GM10266 (cell line): ENCODE measurements at regions not wholly inside any gene's neighbourhood (a gene's known extent, or its start where the extent isn't known, plus 50 kb on each side); places are given as distances from the start of the nearest gene placed in this dataset.

Experiments used
- DNase-seq: peaks from one replicate; pipeline ENCODE4 v3.0.0; 2012; ENCODE audit errors: extremely low spot score
- TF ChIP-seq, protein P1 (sequence below): IDR thresholded peaks from 2 replicates; pipeline ENCODE4 v1.5.1; 2012; ENCODE audit warnings: mild to moderate bottlenecking, low read depth; ENCODE audit not compliant: control insufficient read depth, insufficient read depth; ENCODE audit errors: missing control alignments

DNA sequence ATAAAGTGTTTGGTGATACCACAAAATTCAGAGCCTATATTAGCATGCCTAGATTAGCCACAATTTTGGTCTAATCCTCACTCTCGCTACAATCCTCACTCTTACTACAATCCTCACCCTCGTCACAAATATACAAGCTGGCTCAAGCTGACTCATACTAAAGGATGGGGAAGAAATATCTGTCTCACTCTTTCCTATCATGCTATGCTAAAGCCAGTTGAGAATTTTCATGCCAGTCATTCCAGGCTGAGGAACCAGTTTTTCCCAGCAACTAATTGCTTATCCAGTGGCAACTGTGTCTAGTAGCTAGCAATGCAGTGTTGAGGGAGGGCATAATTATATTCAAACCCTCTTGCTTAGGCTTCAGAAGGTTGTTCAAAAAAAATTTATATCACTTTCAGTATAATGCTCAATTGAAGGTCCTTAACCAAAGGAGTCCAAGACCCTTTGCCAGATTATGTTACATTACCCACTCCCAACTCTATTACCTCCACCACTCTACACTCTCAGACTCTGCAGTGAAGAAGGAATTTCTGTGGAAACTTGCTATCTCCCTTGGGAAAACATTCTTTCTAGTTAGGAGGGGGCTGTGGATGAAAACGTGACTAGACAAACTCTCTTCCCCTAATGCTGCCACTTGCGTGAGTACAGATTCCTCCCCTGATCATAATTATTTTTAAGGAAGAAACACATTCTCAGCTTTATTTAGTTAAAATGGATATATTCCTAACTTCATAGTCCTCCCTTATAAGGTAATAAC is 810.3 kb upstream of the ACO1 start:
- TF ChIP-seq, protein P1, sequence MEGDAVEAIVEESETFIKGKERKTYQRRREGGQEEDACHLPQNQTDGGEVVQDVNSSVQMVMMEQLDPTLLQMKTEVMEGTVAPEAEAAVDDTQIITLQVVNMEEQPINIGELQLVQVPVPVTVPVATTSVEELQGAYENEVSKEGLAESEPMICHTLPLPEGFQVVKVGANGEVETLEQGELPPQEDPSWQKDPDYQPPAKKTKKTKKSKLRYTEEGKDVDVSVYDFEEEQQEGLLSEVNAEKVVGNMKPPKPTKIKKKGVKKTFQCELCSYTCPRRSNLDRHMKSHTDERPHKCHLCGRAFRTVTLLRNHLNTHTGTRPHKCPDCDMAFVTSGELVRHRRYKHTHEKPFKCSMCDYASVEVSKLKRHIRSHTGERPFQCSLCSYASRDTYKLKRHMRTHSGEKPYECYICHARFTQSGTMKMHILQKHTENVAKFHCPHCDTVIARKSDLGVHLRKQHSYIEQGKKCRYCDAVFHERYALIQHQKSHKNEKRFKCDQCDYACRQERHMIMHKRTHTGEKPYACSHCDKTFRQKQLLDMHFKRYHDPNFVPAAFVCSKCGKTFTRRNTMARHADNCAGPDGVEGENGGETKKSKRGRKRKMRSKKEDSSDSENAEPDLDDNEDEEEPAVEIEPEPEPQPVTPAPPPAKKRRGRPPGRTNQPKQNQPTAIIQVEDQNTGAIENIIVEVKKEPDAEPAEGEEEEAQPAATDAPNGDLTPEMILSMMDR, result no peak
- no peak for DNase-seq

DNA sequence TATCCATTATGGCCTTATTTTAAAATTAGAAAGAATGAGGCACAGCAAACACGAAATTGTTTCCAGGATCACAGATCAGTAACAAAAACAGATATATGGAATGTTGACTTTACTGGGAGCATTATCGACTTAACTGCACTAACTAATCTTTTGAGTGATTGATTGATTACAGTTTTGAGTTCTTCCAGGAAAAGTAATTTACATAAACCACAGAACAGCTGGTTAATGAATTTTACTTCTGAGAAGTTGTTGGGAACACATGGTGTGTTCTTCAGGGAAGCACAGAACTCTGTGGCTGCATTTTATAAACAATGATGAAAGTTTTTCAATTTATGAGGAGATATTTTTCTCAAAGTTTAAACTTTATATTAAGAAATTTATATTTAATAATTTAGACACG is 802.4 kb upstream of the ACO1 start:
- TF ChIP-seq, protein P1, result no peak
- DNase-seq, result no peak

DNA sequence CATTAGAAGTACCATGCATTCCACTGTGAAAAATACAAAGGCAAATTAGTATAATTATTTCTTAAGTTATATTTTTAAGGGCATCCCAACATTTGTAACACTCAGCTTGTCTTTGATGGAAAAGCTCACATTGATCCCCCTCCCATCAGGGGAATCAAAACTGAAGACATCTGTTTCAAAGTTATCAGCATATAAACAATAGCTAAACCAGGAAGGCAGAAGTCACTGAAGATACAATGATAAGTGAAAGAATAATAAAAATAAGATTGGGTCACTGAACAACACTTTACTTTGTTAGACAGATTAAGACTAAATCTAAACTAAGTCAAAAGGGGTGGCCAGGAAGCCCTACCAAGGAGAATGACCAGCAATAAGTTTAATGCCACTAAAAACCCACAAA is 801.9 kb upstream of the ACO1 start:
- no peak for DNase-seq
- TF ChIP-seq, protein P1, result no peak

DNA sequence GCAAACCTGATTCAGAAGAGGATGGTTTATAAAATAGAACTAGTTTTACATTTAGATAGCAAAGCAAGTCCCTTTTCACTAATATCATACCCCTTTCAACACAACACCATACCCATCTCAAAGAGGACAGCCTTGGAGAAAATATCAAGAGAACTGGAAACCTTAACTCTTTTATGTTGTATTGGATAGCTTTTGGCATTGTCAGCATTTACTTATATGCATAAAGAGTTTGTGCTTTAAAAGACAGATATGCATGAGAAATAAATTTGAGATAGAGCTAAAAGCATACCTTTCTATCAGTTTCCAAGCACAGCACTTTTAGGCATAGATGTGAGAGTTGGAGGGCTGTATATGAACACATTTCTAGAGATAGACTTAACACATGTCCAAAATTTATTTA is 799.3 kb upstream of the ACO1 start:
- TF ChIP-seq, protein P1, result no peak

DNA sequence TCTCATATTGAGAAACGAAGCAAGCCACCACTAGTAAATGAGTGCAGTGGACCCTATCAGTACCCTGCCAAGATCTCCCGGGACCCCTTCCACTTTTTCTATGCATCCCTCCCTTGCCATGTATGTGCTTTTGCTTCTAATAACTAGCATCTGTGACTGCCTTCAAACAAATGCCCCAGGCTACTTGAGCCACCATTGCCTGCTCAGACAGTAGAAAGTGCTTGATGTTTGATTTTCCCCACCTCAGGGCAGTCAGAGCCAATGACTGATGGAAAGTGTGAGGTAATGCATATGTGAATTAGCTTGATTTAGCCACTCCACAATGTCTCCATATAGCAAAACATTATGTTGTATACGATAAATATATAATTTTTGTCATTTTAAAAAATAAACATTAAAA is 797.3 kb upstream of the ACO1 start:
- no peak for DNase-seq
- TF ChIP-seq, protein P1, result no peak

More for the DNA sequence above, 799.3 kb upstream of the ACO1 start:
- no peak for DNase-seq

DNA sequence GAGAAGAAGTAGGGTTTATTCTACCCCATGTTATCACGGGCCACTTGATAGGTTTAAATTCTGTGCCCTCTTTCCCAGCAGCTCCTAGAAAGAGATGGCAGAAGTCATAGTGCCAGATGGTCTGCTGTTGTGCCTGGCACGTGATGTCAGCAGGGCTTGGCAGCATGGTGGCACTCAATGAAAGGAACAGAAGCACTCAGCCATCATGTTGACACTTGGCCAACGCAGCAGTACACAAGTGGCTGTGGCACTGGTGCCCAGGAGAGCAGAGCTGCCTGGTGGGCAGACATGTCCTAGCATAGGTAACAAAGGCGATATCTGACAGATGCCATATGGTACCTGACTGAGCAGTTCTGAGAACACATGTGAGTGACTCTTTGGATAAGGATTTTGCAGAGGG is 796.4 kb upstream of the ACO1 start:
- no peak for DNase-seq
- TF ChIP-seq, protein P1, result no peak

DNA sequence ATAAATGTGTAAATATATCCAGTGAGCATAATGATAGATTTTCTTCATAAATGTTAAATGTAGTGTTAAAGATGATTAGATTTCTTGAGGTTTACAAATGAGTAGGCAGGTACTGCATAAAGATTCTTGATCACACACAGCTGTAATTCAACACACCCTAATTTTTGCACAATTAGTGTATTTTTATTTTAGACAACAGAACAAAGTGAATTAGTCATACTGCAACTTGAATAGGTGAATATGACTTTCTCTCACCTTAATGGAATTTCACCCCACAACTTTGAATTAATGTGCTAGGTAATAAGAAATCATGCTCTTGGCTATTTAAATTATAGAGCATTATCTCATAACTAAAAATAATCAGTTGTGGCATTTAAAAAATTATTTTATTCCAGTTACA is 795.7 kb upstream of the ACO1 start:
- TF ChIP-seq, protein P1, result no peak

More for the DNA sequence above, 795.7 kb upstream of the ACO1 start:
- no peak for DNase-seq
